HL-60 (cell line): ENCODE measurements at regions not wholly inside any gene's neighbourhood (a gene's known extent, or its start where the extent isn't known, plus 50 kb on each side); places are given as distances from the start of the nearest gene placed in this dataset.

Experiments used
- SPI1 ChIP-seq: IDR thresholded peaks from 2 replicates; pipeline ENCODE4 v1.6.1; 2012; ENCODE audit warnings: low read depth, mild to moderate bottlenecking, borderline replicate concordance
- TF ChIP-seq, protein P1 (sequence below): IDR thresholded peaks from one replicate; pipeline ENCODE4 v1.5.1; 2011; ENCODE audit warnings: low read length, control low read depth, inconsistent platforms; ENCODE audit not compliant: insufficient read depth

DNA sequence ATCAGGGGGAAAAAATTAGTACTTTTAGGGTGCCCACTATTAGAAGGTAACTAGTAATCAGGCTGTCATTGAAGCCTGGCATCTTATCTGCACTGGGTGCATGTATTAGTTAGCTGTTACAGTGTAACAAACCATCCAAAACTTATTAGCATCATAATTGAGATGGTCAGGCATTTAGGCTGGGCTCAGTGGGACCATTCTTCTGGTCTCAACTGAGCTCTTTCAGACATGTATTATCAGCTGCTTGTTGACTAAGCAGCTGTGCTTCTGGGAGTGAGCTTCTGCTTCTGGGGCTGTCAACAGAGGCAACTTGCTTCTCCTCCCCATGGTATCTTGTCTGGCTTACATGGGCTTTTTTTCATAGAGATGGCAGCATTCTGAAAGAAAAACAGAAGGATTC is 154.0 kb upstream of the ZNF92 start:
- TF ChIP-seq, protein P1, sequence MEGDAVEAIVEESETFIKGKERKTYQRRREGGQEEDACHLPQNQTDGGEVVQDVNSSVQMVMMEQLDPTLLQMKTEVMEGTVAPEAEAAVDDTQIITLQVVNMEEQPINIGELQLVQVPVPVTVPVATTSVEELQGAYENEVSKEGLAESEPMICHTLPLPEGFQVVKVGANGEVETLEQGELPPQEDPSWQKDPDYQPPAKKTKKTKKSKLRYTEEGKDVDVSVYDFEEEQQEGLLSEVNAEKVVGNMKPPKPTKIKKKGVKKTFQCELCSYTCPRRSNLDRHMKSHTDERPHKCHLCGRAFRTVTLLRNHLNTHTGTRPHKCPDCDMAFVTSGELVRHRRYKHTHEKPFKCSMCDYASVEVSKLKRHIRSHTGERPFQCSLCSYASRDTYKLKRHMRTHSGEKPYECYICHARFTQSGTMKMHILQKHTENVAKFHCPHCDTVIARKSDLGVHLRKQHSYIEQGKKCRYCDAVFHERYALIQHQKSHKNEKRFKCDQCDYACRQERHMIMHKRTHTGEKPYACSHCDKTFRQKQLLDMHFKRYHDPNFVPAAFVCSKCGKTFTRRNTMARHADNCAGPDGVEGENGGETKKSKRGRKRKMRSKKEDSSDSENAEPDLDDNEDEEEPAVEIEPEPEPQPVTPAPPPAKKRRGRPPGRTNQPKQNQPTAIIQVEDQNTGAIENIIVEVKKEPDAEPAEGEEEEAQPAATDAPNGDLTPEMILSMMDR, result no peak
- TF ChIP-seq SPI1, result no peak
